ENCODE measurements at regions not wholly inside any gene's neighbourhood (a gene's known extent, or its start where the extent isn't known, plus 50 kb on each side); places are given as distances from the start of the nearest gene placed in this dataset.
A peak's percentile ranks its signal among the peaks of the same experiment; 100 is the strongest.
"Not testable (repeated sequence)": the region's sequence is repeated elsewhere in the genome, so short reads cannot be mapped to it uniquely, and the experiment has no call there.

DNA sequence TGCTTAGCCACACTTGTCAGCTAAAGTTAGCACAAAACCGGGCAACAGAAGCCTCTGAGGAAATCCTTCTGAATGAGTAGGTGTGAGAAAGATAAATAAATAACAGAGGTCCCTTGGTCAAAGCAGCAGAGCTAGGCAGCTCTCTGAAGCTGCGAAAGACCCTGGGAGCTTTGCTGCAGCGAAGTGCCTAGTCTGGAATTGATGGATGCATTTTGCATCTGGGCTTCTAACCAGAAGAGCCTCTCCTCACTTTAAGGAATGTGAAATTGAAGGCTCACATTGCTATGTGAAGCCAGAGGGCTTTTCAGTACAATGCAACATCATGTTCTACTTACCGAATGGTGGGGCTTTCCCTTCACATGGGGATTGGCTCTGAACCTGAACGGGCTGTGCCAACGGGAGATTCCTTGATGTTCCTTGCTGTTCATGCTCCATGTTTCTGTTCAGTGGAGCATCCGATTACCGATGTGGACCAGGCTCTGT, 274.6 kb downstream of the HS3ST3B1 start:
- Mint-ChIP-seq H3K4me3 (no peak overlapping the region), H3K27ac (no peak overlapping the region), H3K4me1 (peaks cover 15% of the 10 kb centered on the region), H3K9me3 (peaks cover 9% of the 10 kb centered on the region), H3K36me3 (no peaks in the 10 kb centered on the region), H3K27me3 (ENCODE audit: insufficient read depth, low read depth) (no peaks in the 10 kb centered on the region)
- no peaks in the 10 kb centered on the region for H3K27me3 ChIP-seq
- no peak overlapping the region for H3K9ac ChIP-seq
- no peak overlapping the region for H3K27ac ChIP-seq
- H3K9me3 ChIP-seq (ENCODE audit: low read depth): no peaks in the 10 kb centered on the region
- no peak for DNase-seq (ENCODE audit: low spot score)
- H3F3A ChIP-seq (ENCODE audit: low read depth): no peaks in the 10 kb centered on the region
- TF ChIP-seq, protein P1, sequence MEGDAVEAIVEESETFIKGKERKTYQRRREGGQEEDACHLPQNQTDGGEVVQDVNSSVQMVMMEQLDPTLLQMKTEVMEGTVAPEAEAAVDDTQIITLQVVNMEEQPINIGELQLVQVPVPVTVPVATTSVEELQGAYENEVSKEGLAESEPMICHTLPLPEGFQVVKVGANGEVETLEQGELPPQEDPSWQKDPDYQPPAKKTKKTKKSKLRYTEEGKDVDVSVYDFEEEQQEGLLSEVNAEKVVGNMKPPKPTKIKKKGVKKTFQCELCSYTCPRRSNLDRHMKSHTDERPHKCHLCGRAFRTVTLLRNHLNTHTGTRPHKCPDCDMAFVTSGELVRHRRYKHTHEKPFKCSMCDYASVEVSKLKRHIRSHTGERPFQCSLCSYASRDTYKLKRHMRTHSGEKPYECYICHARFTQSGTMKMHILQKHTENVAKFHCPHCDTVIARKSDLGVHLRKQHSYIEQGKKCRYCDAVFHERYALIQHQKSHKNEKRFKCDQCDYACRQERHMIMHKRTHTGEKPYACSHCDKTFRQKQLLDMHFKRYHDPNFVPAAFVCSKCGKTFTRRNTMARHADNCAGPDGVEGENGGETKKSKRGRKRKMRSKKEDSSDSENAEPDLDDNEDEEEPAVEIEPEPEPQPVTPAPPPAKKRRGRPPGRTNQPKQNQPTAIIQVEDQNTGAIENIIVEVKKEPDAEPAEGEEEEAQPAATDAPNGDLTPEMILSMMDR (IDR thresholded peaks at IDR 0.05): no peak
- TF ChIP-seq EZH2 (IDR thresholded peaks at IDR 0.05) (no peak), EZH2phosphoT487 (IDR thresholded peaks at IDR 0.05) (no peak)
- H3K4me1 ChIP-seq: peaks cover 14% of the 10 kb centered on the region
- no peak overlapping the region for H3K4me3 ChIP-seq
- no peaks in the 10 kb centered on the region for H3K79me2 ChIP-seq (ENCODE audit: low read depth)
- H4K20me1 ChIP-seq (ENCODE audit: low read depth): no peaks in the 10 kb centered on the region
- no peaks in the 10 kb centered on the region for H3K36me3 ChIP-seq
- H2AFZ ChIP-seq (replicated peaks): no peak overlapping the region
- no peak overlapping the region for H3K4me2 ChIP-seq

DNA sequence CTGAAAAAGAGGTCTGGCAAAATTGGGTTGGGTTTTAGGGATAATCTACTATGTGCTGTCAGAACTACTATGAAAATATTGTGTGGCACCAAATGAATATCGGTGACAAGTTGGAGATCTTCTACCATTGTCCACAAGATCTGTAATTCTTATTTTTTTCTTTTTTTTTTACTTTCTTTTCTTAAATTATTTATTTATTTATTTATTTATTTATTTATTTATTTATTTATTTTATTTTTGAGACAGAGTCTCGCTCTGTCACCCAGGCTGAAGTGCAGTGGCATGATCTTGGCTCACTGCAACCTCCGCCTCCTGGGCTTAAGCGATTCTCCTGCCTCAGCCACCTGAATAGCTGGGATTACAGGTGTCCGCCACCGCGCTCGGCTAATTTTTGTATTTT, 259.4 kb downstream of the HS3ST3B1 start:
- H4K20me1 ChIP-seq (ENCODE audit: low read depth); H3K4me3 Mint-ChIP-seq; H3K9me3 Mint-ChIP-seq; DNase-seq (ENCODE audit: low spot score); H3K9ac ChIP-seq; H3K27me3 Mint-ChIP-seq (ENCODE audit: insufficient read depth, low read depth); H3K4me2 ChIP-seq; H2AFZ ChIP-seq (replicated peaks); H3K36me3 ChIP-seq; H3K27ac ChIP-seq; H3K9me3 ChIP-seq (ENCODE audit: low read depth); H3F3A ChIP-seq (ENCODE audit: low read depth); H3K36me3 Mint-ChIP-seq; H3K4me3 ChIP-seq; H3K79me2 ChIP-seq (ENCODE audit: low read depth); H3K27me3 ChIP-seq; H3K27ac Mint-ChIP-seq: not testable (repeated sequence)
- peaks cover 12% of the 10 kb centered on the region for H3K4me1 Mint-ChIP-seq
- H3K4me1 ChIP-seq: peaks cover 11% of the 10 kb centered on the region

DNA sequence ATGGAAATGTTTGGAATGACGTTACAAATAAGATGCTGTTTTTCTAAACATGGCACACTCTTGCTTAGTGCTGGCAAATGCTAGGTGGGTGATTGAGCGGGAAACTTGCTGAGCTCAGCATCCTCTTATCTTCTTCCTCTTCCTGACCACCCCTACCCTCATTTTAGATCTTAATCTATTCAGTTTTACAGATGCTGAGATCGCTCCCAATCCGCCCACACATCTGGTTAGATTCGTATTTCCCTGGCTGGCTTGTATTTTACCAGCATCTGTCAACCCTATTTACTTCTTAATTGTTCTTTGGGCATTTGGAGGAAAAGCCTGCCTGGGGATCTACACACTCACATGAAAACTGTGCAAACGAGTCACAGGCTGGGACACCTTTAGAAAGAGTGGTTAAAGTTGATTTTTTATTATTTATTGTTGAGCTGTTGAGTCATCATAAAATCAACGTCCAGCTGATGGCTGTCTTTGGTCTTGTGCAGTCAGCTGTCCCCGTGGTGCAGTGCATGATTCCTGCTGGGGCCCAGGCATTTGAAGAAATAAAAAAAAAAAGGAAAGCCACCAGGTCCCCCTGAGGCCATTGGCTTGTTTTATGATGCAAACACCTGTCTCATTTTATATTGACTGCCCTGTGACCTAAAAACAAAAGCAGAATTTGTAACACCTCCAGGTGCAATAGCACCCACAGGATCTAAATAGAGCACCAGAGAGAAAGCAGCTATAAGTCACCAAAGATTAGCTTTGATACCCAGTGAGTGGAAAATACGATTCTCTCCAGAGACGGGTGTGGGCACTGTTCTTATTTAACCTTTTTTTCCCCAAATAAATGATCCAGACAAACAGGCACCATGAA, 258.6 kb downstream of the HS3ST3B1 start:
- Mint-ChIP-seq H3K4me1 (peaks cover 12% of the 10 kb centered on the region), H3K9me3 (no peaks in the 10 kb centered on the region), H3K27me3 (ENCODE audit: insufficient read depth, low read depth) (no peaks in the 10 kb centered on the region), H3K4me3 (no peak overlapping the region), H3K36me3 (no peaks in the 10 kb centered on the region), H3K27ac (peak overlapping the region; percentile 1)
- peak overlapping the region; percentile 63 for H2AFZ ChIP-seq (replicated peaks)
- no peak for DNase-seq (ENCODE audit: low spot score)
- H3K27ac ChIP-seq: no peak overlapping the region
- H3K4me3 ChIP-seq: no peak overlapping the region
- H3K27me3 ChIP-seq: no peaks in the 10 kb centered on the region
- H3K4me1 ChIP-seq: peaks cover 11% of the 10 kb centered on the region
- H3K79me2 ChIP-seq (ENCODE audit: low read depth): no peaks in the 10 kb centered on the region
- no peaks in the 10 kb centered on the region for H4K20me1 ChIP-seq (ENCODE audit: low read depth)
- H3K4me2 ChIP-seq: no peak overlapping the region
- H3K36me3 ChIP-seq: no peaks in the 10 kb centered on the region
- no peaks in the 10 kb centered on the region for H3K9me3 ChIP-seq (ENCODE audit: low read depth)
- H3K9ac ChIP-seq: no peak overlapping the region
- TF ChIP-seq, protein P1 (IDR thresholded peaks at IDR 0.05): no peak
- no peak for TF ChIP-seq EZH2 (IDR thresholded peaks at IDR 0.05)
- TF ChIP-seq EZH2phosphoT487 (IDR thresholded peaks at IDR 0.05): no peak
- H3F3A ChIP-seq (ENCODE audit: low read depth): no peaks in the 10 kb centered on the region

DNA sequence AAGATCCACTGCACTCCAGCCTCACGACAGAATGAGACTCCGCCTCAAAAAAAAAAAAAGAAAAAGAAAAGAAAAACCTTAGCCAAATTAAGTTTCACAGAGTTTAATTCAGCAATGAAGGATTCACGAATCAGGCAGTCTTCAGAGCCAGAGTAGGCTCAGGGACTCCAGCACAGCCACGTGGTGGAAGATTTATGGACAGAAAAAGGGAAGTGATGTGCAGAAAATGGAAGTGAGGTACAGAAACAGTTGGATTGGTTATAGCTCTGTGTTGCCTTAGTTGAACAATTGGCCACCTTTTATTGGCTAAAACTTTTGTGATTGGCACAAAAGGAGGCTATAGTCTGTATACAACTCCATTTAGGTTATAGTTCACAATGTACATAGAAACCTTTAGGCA, 256.6 kb downstream of the HS3ST3B1 start:
- no peaks in the 10 kb centered on the region for H4K20me1 ChIP-seq (ENCODE audit: low read depth)
- H3K9ac ChIP-seq: no peak overlapping the region
- no peaks in the 10 kb centered on the region for H3F3A ChIP-seq (ENCODE audit: low read depth)
- Mint-ChIP-seq H3K36me3 (no peaks in the 10 kb centered on the region), H3K9me3 (no peaks in the 10 kb centered on the region), H3K4me1 (peaks cover 13% of the 10 kb centered on the region), H3K4me3 (no peak overlapping the region), H3K27me3 (ENCODE audit: insufficient read depth, low read depth) (no peaks in the 10 kb centered on the region), H3K27ac (no peak overlapping the region)
- H3K4me1 ChIP-seq: peaks cover 11% of the 10 kb centered on the region
- H2AFZ ChIP-seq (replicated peaks): no peak overlapping the region
- no peak for TF ChIP-seq EZH2 (IDR thresholded peaks at IDR 0.05)
- TF ChIP-seq, protein P1 (IDR thresholded peaks at IDR 0.05): no peak
- TF ChIP-seq EZH2phosphoT487 (IDR thresholded peaks at IDR 0.05): no peak
- H3K79me2 ChIP-seq (ENCODE audit: low read depth): no peaks in the 10 kb centered on the region
- no peaks in the 10 kb centered on the region for H3K9me3 ChIP-seq (ENCODE audit: low read depth)
- H3K36me3 ChIP-seq: no peaks in the 10 kb centered on the region
- H3K4me2 ChIP-seq: no peak overlapping the region
- DNase-seq (ENCODE audit: low spot score): no peak
- H3K4me3 ChIP-seq: no peak overlapping the region
- H3K27me3 ChIP-seq: no peaks in the 10 kb centered on the region
- H3K27ac ChIP-seq: no peak overlapping the region
